Nephron progenitor cell (in vitro differentiated cells): ENCODE measurements at regions not wholly inside any gene's neighbourhood (a gene's known extent, or its start where the extent isn't known, plus 50 kb on each side); places are given as distances from the start of the nearest gene placed in this dataset.
"Not testable (repeated sequence)": the region's sequence is repeated elsewhere in the genome, so short reads cannot be mapped to it uniquely, and the experiment has no call there.

Experiments
- DNase-seq: peaks from one replicate; pipeline ENCODE4 v3.0.0; 2021
- H3K27ac Mint-ChIP-seq: 2 replicates; pipeline ENCODE4 v1.8.0; 2021; ENCODE audit warnings: mild to moderate bottlenecking, moderate library complexity, mixed read lengths
- H3K27me3 Mint-ChIP-seq: 2 replicates; pipeline ENCODE4 v1.8.0; 2021; ENCODE audit warnings: mild to moderate bottlenecking, low read depth, mixed read lengths; ENCODE audit not compliant: poor library complexity
- H3K36me3 Mint-ChIP-seq: 2 replicates; pipeline ENCODE4 v1.8.0; 2021; ENCODE audit warnings: low read depth, mixed read lengths
- H3K4me1 Mint-ChIP-seq: 2 replicates; pipeline ENCODE4 v1.8.0; 2021; ENCODE audit warnings: mixed read lengths
- H3K4me3 Mint-ChIP-seq: 2 replicates; pipeline ENCODE4 v1.8.0; 2021; ENCODE audit warnings: mild to moderate bottlenecking, moderate library complexity, mixed read lengths
- H3K9me3 Mint-ChIP-seq: 2 replicates; pipeline ENCODE4 v1.8.0; 2021; ENCODE audit warnings: mild to moderate bottlenecking, moderate library complexity, mixed read lengths
- CTCF ChIP-seq: fragments of 200-600 bp; sonication (generic); IDR thresholded peaks from 2 replicates; pipeline ENCODE4 v1.5.0; 2021; ENCODE audit warnings: antibody characterized with exemption

- no peak for TF ChIP-seq CTCF
- Mint-ChIP-seq H3K9me3 (no peaks in the 10 kb centered on the region), H3K36me3 (no peaks in the 10 kb centered on the region), H3K4me3 (no peak overlapping the region), H3K27ac (no peak overlapping the region), H3K27me3 (no peaks in the 10 kb centered on the region), H3K4me1 (no peaks in the 10 kb centered on the region)
- DNase-seq: no peak
Observed at GRCh38 chr5:29134418-29134817, 2059.1 kb upstream of the CDH6 start.

GRCh38 chr5:29131285-29131684, 2062.2 kb upstream of the CDH6 start:
- peaks cover 4% of the 10 kb centered on the region for H3K27me3 Mint-ChIP-seq
- peaks cover 3% of the 10 kb centered on the region for H3K9me3 Mint-ChIP-seq
- no peak for DNase-seq
- no peaks in the 10 kb centered on the region for H3K4me1 Mint-ChIP-seq
- no peak overlapping the region for H3K4me3 Mint-ChIP-seq
- H3K27ac Mint-ChIP-seq: no peak overlapping the region
- H3K36me3 Mint-ChIP-seq: no peaks in the 10 kb centered on the region
- no peak for TF ChIP-seq CTCF

GRCh38 chr5:29130786-29131185, 2062.7 kb upstream of the CDH6 start:
- Mint-ChIP-seq H3K4me1 (no peaks in the 10 kb centered on the region), H3K36me3 (no peaks in the 10 kb centered on the region), H3K4me3 (no peak overlapping the region), H3K27ac (no peak overlapping the region), H3K27me3 (peaks cover 4% of the 10 kb centered on the region), H3K9me3 (peaks cover 3% of the 10 kb centered on the region)
- TF ChIP-seq CTCF: no peak
- no peak for DNase-seq

GRCh38 chr5:29127524-29128156, 2065.8 kb upstream of the CDH6 start:
- not testable (repeated sequence) for H3K27ac Mint-ChIP-seq, H3K4me3 Mint-ChIP-seq, H3K4me1 Mint-ChIP-seq, H3K27me3 Mint-ChIP-seq, H3K9me3 Mint-ChIP-seq, DNase-seq, H3K36me3 Mint-ChIP-seq

GRCh38 chr5:29126462-29126861, 2067.0 kb upstream of the CDH6 start:
- H3K4me3 Mint-ChIP-seq, H3K36me3 Mint-ChIP-seq, DNase-seq, H3K27me3 Mint-ChIP-seq, H3K4me1 Mint-ChIP-seq, H3K9me3 Mint-ChIP-seq: not testable (repeated sequence)
- H3K27ac Mint-ChIP-seq: peak overlapping the region; percentile 71

- TF ChIP-seq CTCF: no peak
- no peak for DNase-seq
- H3K9me3 Mint-ChIP-seq: peaks cover 3% of the 10 kb centered on the region
- no peak overlapping the region for H3K4me3 Mint-ChIP-seq
- H3K27ac Mint-ChIP-seq: no peak overlapping the region
- no peaks in the 10 kb centered on the region for H3K4me1 Mint-ChIP-seq
- no peaks in the 10 kb centered on the region for H3K36me3 Mint-ChIP-seq
- no peaks in the 10 kb centered on the region for H3K27me3 Mint-ChIP-seq
Observed at GRCh38 chr5:29122306-29122705, 2071.2 kb upstream of the CDH6 start.

GRCh38 chr5:29114331-29114768, 2076.0 kb upstream of the CDH9 start:
- no peak for DNase-seq
- Mint-ChIP-seq H3K36me3 (no peaks in the 10 kb centered on the region), H3K9me3 (peaks cover 15% of the 10 kb centered on the region), H3K4me3 (no peak overlapping the region), H3K27ac (peak overlapping the region; percentile 66), H3K27me3 (no peaks in the 10 kb centered on the region), H3K4me1 (peaks cover 5% of the 10 kb centered on the region)
- no peak for TF ChIP-seq CTCF
